HCT116 (cell line): ENCODE measurements at regions not wholly inside any gene's neighbourhood (a gene's known extent, or its start where the extent isn't known, plus 50 kb on each side); places are given as distances from the start of the nearest gene placed in this dataset.
"Not testable (repeated sequence)": the region's sequence is repeated elsewhere in the genome, so short reads cannot be mapped to it uniquely, and the experiment has no call there.

Source experiments
- ATAC-seq: fragments of 200-7000 bp; cut with Tn5 transposase; 2 replicates; pipeline ENCODE4 v1.9.1; 2020; ENCODE audit warnings: mild to moderate bottlenecking, moderate library complexity
- BruUV-seq: library from RNA; stranded (reverse); fragments of 400-500 nt; replicated peaks from 2 replicates; lab custom pipeline; 2021; lab: Mats Ljungman, UMichigan
- CTCF ChIA-PET: fragments of 300-600 bp; sonication (Branson Sonifier 250); formaldehyde crosslinking; loops from one replicate; lab custom pipeline; 2021; ENCODE audit warnings: antibody characterized with exemption; lab: Charles Lee
- POLR2A ChIA-PET: fragments of 300-600, 350-600 bp; sonication (Branson Sonifier 250); formaldehyde crosslinking; loops from one replicate; lab custom pipeline; 2021; ENCODE audit warnings: antibody characterized with exemption; lab: Charles Lee
- RAD21 ChIA-PET, 2 experiments: fragments of 300-600 bp; sonication (Branson Sonifier 250); formaldehyde crosslinking; loops; one replicate each; lab custom pipeline; 2023; ENCODE audit warnings: low total read pairs in 2 of 2; ENCODE audit not compliant: uncharacterized antibody in 2 of 2, unreplicated experiment in 2 of 2, low non-redundant PET in 1 of 2; lab: Charles Lee
- DNase-seq: peaks from one replicate; pipeline ENCODE4 v3.0.0-alpha.2; 2010; ENCODE audit warnings: low read depth, low spot score
- H2AFZ ChIP-seq: fragments of 200-600 bp; shearing (Covaris generic), sonication (generic); 2 replicates; pipeline ENCODE4 v1.6.1; 2017; ENCODE audit warnings: low read depth, mixed run types, mixed read lengths, antibody characterized with exemption, low read length; ENCODE audit not compliant: poor library complexity, severe bottlenecking
- H3K27ac ChIP-seq: 2 replicates; pipeline ENCODE4 v1.5.1; 2012; ENCODE audit warnings: low read depth, low read length
- H3K27me3 ChIP-seq: fragments of 200-600 bp; sonication (generic); 2 replicates; pipeline ENCODE4 v1.6.1; 2016; ENCODE audit warnings: mixed run types, low read length, mixed read lengths; ENCODE audit not compliant: insufficient read depth
- H3K36me3 ChIP-seq, 2 experiments: fragments of 200-500 bp in 1 of 2; fragments of 200-600 bp in 1 of 2; sonication (Bioruptor generic) in 1 of 2; sonication (generic) in 1 of 2; 2 replicates each; pipeline versions ENCODE4 v1.5.1 to v1.6.1; 2014 to 2016; ENCODE audit warnings: low read length in 2 of 2, inconsistent platforms in 1 of 2, mixed read lengths in 1 of 2, mixed run types in 1 of 2; ENCODE audit not compliant: insufficient read depth in 2 of 2, control insufficient read depth in 1 of 2
- H3K4me1 ChIP-seq, 2 experiments: fragments of 200-600 bp in 1 of 2; sonication (generic) in 1 of 2; 2 replicates each; pipeline versions ENCODE4 v1.5.1 to v1.6.1; 2012 to 2017; ENCODE audit warnings: low read length in 2 of 2, inconsistent platforms in 1 of 2, mild to moderate bottlenecking in 1 of 2, mixed read lengths in 1 of 2, mixed run types in 1 of 2, moderate library complexity in 1 of 2; ENCODE audit not compliant: insufficient read depth in 2 of 2, control insufficient read depth in 1 of 2
- H3K4me2 ChIP-seq: fragments of 200-600 bp; sonication (generic); 2 replicates; pipeline ENCODE4 v1.6.1; 2017; ENCODE audit warnings: mixed run types, low read length, mixed read lengths
- H3K4me3 ChIP-seq, 2 experiments: fragments of 200-600 bp in 1 of 2; sonication (generic) in 1 of 2; replicated peaks in 1 of 2; 2 replicates each; pipeline ENCODE4 v1.5.1; 2011 to 2016; ENCODE audit warnings: low read length in 2 of 2, control low read depth in 1 of 2, low read depth in 1 of 2, mild to moderate bottlenecking in 1 of 2, mixed read lengths in 1 of 2, mixed run types in 1 of 2
- H3K79me2 ChIP-seq: fragments of 200-600 bp; sonication (generic); 2 replicates; pipeline ENCODE4 v1.6.1; 2017; ENCODE audit warnings: mild to moderate bottlenecking, mixed run types, low read length, moderate library complexity, mixed read lengths; ENCODE audit not compliant: insufficient read depth
- H3K9ac ChIP-seq: fragments of 200-600 bp; sonication (generic); 2 replicates; pipeline ENCODE4 v1.6.1; 2016; ENCODE audit warnings: low read length, mixed read lengths
- H3K9me2 ChIP-seq: fragments of 200-600 bp; sonication (generic), shearing (Covaris generic); 2 replicates; pipeline ENCODE4 v1.6.1; 2017; ENCODE audit warnings: mixed run types, mild to moderate bottlenecking, moderate library complexity; ENCODE audit not compliant: insufficient read depth
- H3K9me3 ChIP-seq, 2 experiments: fragments of 200-500 bp in 1 of 2; fragments of 200-600 bp in 1 of 2; sonication (Bioruptor generic) in 1 of 2; sonication (generic) in 1 of 2; 2 replicates each; pipeline ENCODE4 v1.6.1; 2014 to 2017; ENCODE audit warnings: low read length in 2 of 2, mixed read lengths in 2 of 2, inconsistent platforms in 1 of 2, low read depth in 1 of 2, mild to moderate bottlenecking in 1 of 2, mixed run types in 1 of 2, moderate library complexity in 1 of 2; ENCODE audit not compliant: control insufficient read depth in 1 of 2, insufficient read depth in 1 of 2
- H4K20me1 ChIP-seq: fragments of 200-600 bp; sonication (generic), shearing (Covaris generic); 2 replicates; pipeline ENCODE4 v1.6.1; 2017; ENCODE audit warnings: mixed run types, mild to moderate bottlenecking, moderate library complexity; ENCODE audit not compliant: insufficient read depth
- ATF3 ChIP-seq: IDR thresholded peaks from 2 replicates; pipeline ENCODE4 v1.6.1; 2012
- CBX3 ChIP-seq: IDR thresholded peaks from 2 replicates; pipeline ENCODE4 v1.6.1; 2012; ENCODE audit warnings: low read depth
- CEBPB ChIP-seq: IDR thresholded peaks from 2 replicates; pipeline ENCODE4 v1.6.1; 2012; ENCODE audit warnings: low read depth
- ELF1 ChIP-seq: IDR thresholded peaks from 2 replicates; pipeline ENCODE4 v1.6.1; 2012; ENCODE audit warnings: low read depth, borderline replicate concordance
- EZH2phosphoT487 ChIP-seq: fragments of 200-600 bp; IDR thresholded peaks from 2 replicates; pipeline ENCODE4 v1.6.1; 2018; ENCODE audit warnings: antibody characterized with exemption, borderline replicate concordance
- JUND ChIP-seq: IDR thresholded peaks from 2 replicates; pipeline ENCODE4 v1.6.1; 2012
- POLR2AphosphoS5 ChIP-seq: IDR thresholded peaks from 2 replicates; pipeline ENCODE4 v1.6.1; 2011; ENCODE audit warnings: mild to moderate bottlenecking, low read depth, low read length, moderate library complexity
- RAD21 ChIP-seq: IDR thresholded peaks from 2 replicates; pipeline ENCODE4 v1.6.1; 2012; ENCODE audit warnings: low read depth, mild to moderate bottlenecking
- SIN3A ChIP-seq: IDR thresholded peaks from 2 replicates; pipeline ENCODE4 v1.6.1; 2012; ENCODE audit warnings: low read depth
- SP1 ChIP-seq: IDR thresholded peaks from 2 replicates; pipeline ENCODE4 v1.6.1; 2012; ENCODE audit warnings: low read depth
- SRF ChIP-seq: IDR thresholded peaks from 2 replicates; pipeline ENCODE4 v1.6.1; 2012; ENCODE audit warnings: low read depth
- TCF7L2 ChIP-seq: IDR thresholded peaks from 2 replicates; pipeline ENCODE4 v1.7.0; 2011; ENCODE audit warnings: borderline replicate concordance, inconsistent platforms; ENCODE audit not compliant: insufficient read depth, insufficient read length; ENCODE audit errors: extremely low read depth
- ZNF274 ChIP-seq: fragments of 200-500 bp; sonication (Bioruptor generic); IDR thresholded peaks from 2 replicates; pipeline ENCODE4 v1.6.1; 2014; ENCODE audit warnings: mild to moderate bottlenecking, low read depth, low read length, inconsistent platforms
- intact Hi-C: fragments of 100-400 bp; cut with micrococcal nuclease; formaldehyde crosslinking; loops from 2 replicates; pipeline ENCODE4 v1.10.0; 2022
- TF ChIP-seq, protein P1 (sequence below), 3 experiments: fragments of 200-600 bp in 1 of 3; sonication (generic) in 1 of 3; IDR thresholded peaks in 2 of 3; conservative IDR thresholded peaks in 1 of 3; 2 replicates each; pipeline ENCODE4 v1.5.1; 2012 to 2017; ENCODE audit warnings: low read depth in 2 of 3, low read length in 2 of 3, antibody characterized with exemption in 1 of 3, borderline replicate concordance in 1 of 3, control low read depth in 1 of 3, mild to moderate bottlenecking in 1 of 3, mixed read lengths in 1 of 3, mixed run types in 1 of 3, moderate library complexity in 1 of 3; ENCODE audit not compliant: insufficient read depth in 1 of 3

DNA sequence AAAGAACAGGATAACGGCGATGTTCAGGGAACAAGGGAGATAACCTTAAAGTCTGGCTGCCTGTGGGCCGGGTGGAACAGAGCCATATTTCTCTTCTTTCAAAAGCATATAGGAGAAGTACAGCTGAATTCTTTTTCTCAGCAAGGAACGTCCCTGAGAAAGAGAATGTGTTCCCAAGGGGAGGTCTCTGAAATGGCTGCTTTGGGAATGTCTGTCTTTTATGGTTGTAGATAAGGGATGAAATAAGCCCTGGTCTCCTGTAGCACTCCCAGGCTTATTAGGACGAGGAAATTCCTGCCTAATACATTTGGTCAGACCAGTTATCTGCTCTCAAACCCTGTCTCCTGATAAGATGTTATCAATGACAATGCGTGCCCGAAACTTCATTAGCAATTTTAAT lies 490.5 kb downstream of the DMAC1 start:
- H3K79me2 ChIP-seq, H3K9me3 ChIP-seq, H3K9ac ChIP-seq, CTCF ChIA-PET, H3K4me2 ChIP-seq, H3K4me1 ChIP-seq, H3K4me3 ChIP-seq, DNase-seq, H3K27ac ChIP-seq, H3K36me3 ChIP-seq, RAD21 ChIA-PET, intact Hi-C loops, POLR2A ChIA-PET, ATAC-seq, BruUV-seq, H3K9me2 ChIP-seq, H2AFZ ChIP-seq, H4K20me1 ChIP-seq: not testable (repeated sequence)
- peaks cover 14% of the 10 kb centered on the region for H3K27me3 ChIP-seq

DNA sequence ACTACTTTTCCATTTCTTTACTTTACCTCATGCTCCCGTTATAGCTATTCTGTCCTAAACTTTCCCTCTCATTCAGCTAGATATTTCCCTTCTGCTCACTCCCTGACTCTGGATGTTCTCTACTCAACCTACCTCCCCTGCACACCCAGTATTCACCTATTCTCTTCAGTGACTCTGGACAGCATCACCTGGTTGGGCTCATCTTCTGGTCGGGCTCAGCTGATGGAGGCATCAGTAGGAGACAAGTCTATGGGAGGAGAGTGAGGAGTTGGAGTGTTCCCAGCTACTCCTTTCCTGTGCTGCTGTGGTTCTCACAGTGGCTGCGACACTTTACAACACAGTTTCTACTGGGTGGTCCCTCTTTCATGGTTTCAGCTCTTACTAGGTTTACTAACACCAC lies 493.9 kb downstream of the DMAC1 start:
- H3K27ac ChIP-seq, result no peak overlapping the region
- peaks cover 26% of the 10 kb centered on the region for H3K27me3 ChIP-seq
- no peaks in the 10 kb centered on the region for H3K79me2 ChIP-seq
- intact Hi-C loops, result no loop called here
- TF ChIP-seq CEBPB (no peak), RAD21 (no peak), EZH2phosphoT487 (no peak), SP1 (no peak)
- TF ChIP-seq, all 23 proteins: peak for 0
- POLR2A ChIA-PET, result no interaction called here
- H3K9ac ChIP-seq, result no peak overlapping the region
- H3K36me3 ChIP-seq, result no peaks in the 10 kb centered on the region
- no peak overlapping the region for H3K4me2 ChIP-seq
- no peaks in the 10 kb centered on the region for H3K4me1 ChIP-seq
- no peak overlapping the region for H3K4me3 ChIP-seq
- CTCF ChIA-PET, result no interaction called here
- H4K20me1 ChIP-seq, result no peaks in the 10 kb centered on the region
- RAD21 ChIA-PET, result no interaction called here
- no peak overlapping the region for H2AFZ ChIP-seq
- H3K9me2 ChIP-seq, result no peaks in the 10 kb centered on the region
- ATAC-seq (no peak), DNase-seq (no peak)
- H3K9me3 ChIP-seq, result no peaks in the 10 kb centered on the region; a peak in 1 of 4 replicates
- no TSS peak for BruUV-seq

GRCh38 chr9:7304627-7304995 lies 495.0 kb downstream of the DMAC1 start:
- ATAC-seq, result no peak
- no peaks in the 10 kb centered on the region for H3K9me2 ChIP-seq
- no TSS peak for BruUV-seq
- ChIA-PET POLR2A (no interaction called here), CTCF (no interaction called here), RAD21 (no interaction called here)
- H4K20me1 ChIP-seq, result no peaks in the 10 kb centered on the region
- peaks cover 35% of the 10 kb centered on the region for H3K27me3 ChIP-seq
- no peak for DNase-seq
- no peaks in the 10 kb centered on the region for H3K79me2 ChIP-seq
- H3K4me3 ChIP-seq, result no peak overlapping the region
- intact Hi-C loops, result no loop called here
- H3K4me2 ChIP-seq, result no peak overlapping the region
- no peak overlapping the region for H3K9ac ChIP-seq
- H3K27ac ChIP-seq, result no peak overlapping the region
- no peaks in the 10 kb centered on the region for H3K36me3 ChIP-seq
- H3K9me3 ChIP-seq, result no peaks in the 10 kb centered on the region
- H3K4me1 ChIP-seq, result no peaks in the 10 kb centered on the region
- no peak overlapping the region for H2AFZ ChIP-seq
- TF ChIP-seq POLR2AphosphoS5 (no peak), ZNF274 (no peak), SIN3A (no peak), EZH2phosphoT487 (no peak), TCF7L2 (no peak), JUND (no peak), ELF1 (no peak), RAD21 (no peak), ATF3 (no peak), SP1 (no peak), CBX3 (no peak), SRF (no peak)
- TF ChIP-seq, protein P1, sequence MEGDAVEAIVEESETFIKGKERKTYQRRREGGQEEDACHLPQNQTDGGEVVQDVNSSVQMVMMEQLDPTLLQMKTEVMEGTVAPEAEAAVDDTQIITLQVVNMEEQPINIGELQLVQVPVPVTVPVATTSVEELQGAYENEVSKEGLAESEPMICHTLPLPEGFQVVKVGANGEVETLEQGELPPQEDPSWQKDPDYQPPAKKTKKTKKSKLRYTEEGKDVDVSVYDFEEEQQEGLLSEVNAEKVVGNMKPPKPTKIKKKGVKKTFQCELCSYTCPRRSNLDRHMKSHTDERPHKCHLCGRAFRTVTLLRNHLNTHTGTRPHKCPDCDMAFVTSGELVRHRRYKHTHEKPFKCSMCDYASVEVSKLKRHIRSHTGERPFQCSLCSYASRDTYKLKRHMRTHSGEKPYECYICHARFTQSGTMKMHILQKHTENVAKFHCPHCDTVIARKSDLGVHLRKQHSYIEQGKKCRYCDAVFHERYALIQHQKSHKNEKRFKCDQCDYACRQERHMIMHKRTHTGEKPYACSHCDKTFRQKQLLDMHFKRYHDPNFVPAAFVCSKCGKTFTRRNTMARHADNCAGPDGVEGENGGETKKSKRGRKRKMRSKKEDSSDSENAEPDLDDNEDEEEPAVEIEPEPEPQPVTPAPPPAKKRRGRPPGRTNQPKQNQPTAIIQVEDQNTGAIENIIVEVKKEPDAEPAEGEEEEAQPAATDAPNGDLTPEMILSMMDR (IDR thresholded peaks at IDR 0.05 in 2 of 3, conservative IDR thresholded peaks at IDR 0.05 in 1 of 3; ENCODE audit: borderline replicate concordance in 1 of 3, insufficient read depth in 1 of 3, low read depth in 2 of 3, low read length in 2 of 3), result no peak
